Activated CD4-positive, alpha-beta T cell treated with anti-CD3 and anti-CD28 coated beads, Interleukin-2, amount 50 U/mL, for 1 hour (primary cell): ENCODE measurements at regions not wholly inside any gene's neighbourhood (a gene's known extent, or its start where the extent isn't known, plus 50 kb on each side); places are given as distances from the start of the nearest gene placed in this dataset.

Source experiments
- DNase-seq: peaks from one replicate; pipeline ENCODE4 v3.0.0-alpha.2; 2020

- no peak for DNase-seq
These were observed 381.0 kb downstream of the SOX2 start for GRCh38 chr3:182092662-182093262.

GRCh38 chr3:182094321-182094720 lies 382.6 kb downstream of the SOX2 start:
- no peak for DNase-seq

GRCh38 chr3:182104881-182105280 lies 393.2 kb downstream of the SOX2 start:
- DNase-seq = no peak

GRCh38 chr3:182105875-182106274 lies 394.1 kb downstream of the SOX2 start:
- no peak for DNase-seq

GRCh38 chr3:182108371-182108770 lies 396.6 kb downstream of the SOX2 start:
- DNase-seq = no peak

- no peak for DNase-seq
These were observed 400.2 kb downstream of the SOX2 start for GRCh38 chr3:182111967-182112366.

- DNase-seq = no peak
These were observed 403.7 kb downstream of the SOX2 start for GRCh38 chr3:182115328-182116015.

- no peak for DNase-seq
These were observed 404.7 kb downstream of the SOX2 start for GRCh38 chr3:182116386-182116785.

GRCh38 chr3:182117131-182117530 lies 405.4 kb downstream of the SOX2 start:
- no peak for DNase-seq

GRCh38 chr3:182117583-182117982 lies 405.9 kb downstream of the SOX2 start:
- no peak for DNase-seq

- no peak for DNase-seq
These were observed 406.3 kb downstream of the SOX2 start for GRCh38 chr3:182118066-182118465.

GRCh38 chr3:182121401-182121800 lies 409.7 kb downstream of the SOX2 start:
- DNase-seq = no peak

- no peak for DNase-seq
These were observed 411.1 kb downstream of the SOX2 start for GRCh38 chr3:182122779-182123178.

- no peak for DNase-seq
These were observed 412.5 kb downstream of the SOX2 start for GRCh38 chr3:182124187-182124586.

- no peak for DNase-seq
These were observed 413.0 kb downstream of the SOX2 start for GRCh38 chr3:182124716-182125115.

GRCh38 chr3:182129740-182130139 lies 418.0 kb downstream of the SOX2 start:
- DNase-seq = no peak

GRCh38 chr3:182133752-182134151 lies 422.0 kb downstream of the SOX2 start:
- no peak for DNase-seq

- DNase-seq = no peak
These were observed 423.3 kb downstream of the SOX2 start for GRCh38 chr3:182135056-182135455.

GRCh38 chr3:182136008-182136910 lies 424.5 kb downstream of the SOX2 start:
- DNase-seq = no peak

- DNase-seq = no peak
These were observed 426.7 kb downstream of the SOX2 start for GRCh38 chr3:182138393-182138792.

GRCh38 chr3:182139627-182140357 lies 428.1 kb downstream of the SOX2 start:
- no peak for DNase-seq

GRCh38 chr3:182142928-182143327 lies 431.2 kb downstream of the SOX2 start:
- DNase-seq = no peak

GRCh38 chr3:182143903-182144302 lies 432.2 kb downstream of the SOX2 start:
- no peak for DNase-seq
